ENCODE measurements at regions not wholly inside any gene's neighbourhood (a gene's known extent, or its start where the extent isn't known, plus 50 kb on each side); places are given as distances from the start of the nearest gene placed in this dataset.

GRCh38 chr16:65756163-65756562 is 610.3 kb upstream of the CDH5 start:
- no peak for TF ChIP-seq POLR2A (IDR thresholded peaks at IDR 0.05; ENCODE audit: insufficient read depth in 1 of 2, low read depth in 2 of 2, low read length in 2 of 2)
- no peak for TF ChIP-seq FOSL1 (CRISPR knock-in tag; IDR thresholded peaks at IDR 0.05; ENCODE audit: borderline replicate concordance)
- TF ChIP-seq ZNF407 (CRISPR knock-in tag; IDR thresholded peaks at IDR 0.05; ENCODE audit: not compliant biosample characterization): no peak
- no peak for TF ChIP-seq ZNF614 (CRISPR knock-in tag; IDR thresholded peaks at IDR 0.05; ENCODE audit: borderline replicate concordance)
- TF ChIP-seq CTCF (CRISPR knock-in tag; IDR thresholded peaks at IDR 0.05): no peak
- TF ChIP-seq SP4 (CRISPR knock-in tag; IDR thresholded peaks at IDR 0.05): no peak
- no peak for TF ChIP-seq ATF4 (CRISPR knock-in tag; IDR thresholded peaks at IDR 0.05)
- no peak for TF ChIP-seq ARHGAP35 (CRISPR knock-in tag; IDR thresholded peaks at IDR 0.05; ENCODE audit: borderline replicate concordance)
- no peak for TF ChIP-seq TCF12 (IDR thresholded peaks at IDR 0.05)
- no peak for TF ChIP-seq TCF12 (CRISPR knock-in tag; IDR thresholded peaks at IDR 0.05)
- no peak for TF ChIP-seq ZNF619 (CRISPR knock-in tag; IDR thresholded peaks at IDR 0.05)
